ENCODE measurements at regions not wholly inside any gene's neighbourhood (a gene's known extent, or its start where the extent isn't known, plus 50 kb on each side); places are given as distances from the start of the nearest gene placed in this dataset.

DNA sequence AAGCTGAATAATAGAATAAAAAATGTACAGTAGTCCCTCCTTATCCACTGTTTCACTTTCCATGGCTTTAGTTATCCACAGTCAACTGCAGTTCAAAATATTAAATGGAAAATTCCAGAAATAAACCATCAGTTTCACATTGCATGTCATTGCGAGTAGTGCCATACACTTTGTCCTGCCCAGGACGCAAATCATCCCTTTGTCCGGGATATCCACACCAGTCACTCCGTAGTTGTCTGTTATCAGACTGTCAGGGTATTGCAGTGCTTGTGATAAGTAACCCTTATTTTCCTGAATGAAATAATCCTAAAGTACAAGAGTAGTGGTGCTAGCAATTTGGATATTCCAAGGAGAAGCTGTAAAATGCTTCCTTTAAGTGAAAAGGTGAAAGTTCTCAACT, 271.3 kb downstream of the DKK2 start:
- no peak overlapping the region for H3K56ac ChIP-seq (ENCODE audit: insufficient read length, low read depth, low read length)
- no peak overlapping the region for H3K4ac ChIP-seq (ENCODE audit: low read depth, low read length)
- H3K9ac ChIP-seq (ENCODE audit: extremely low read depth, insufficient read length, low read length): no peak overlapping the region
- no peaks in the 10 kb centered on the region for H3K79me1 ChIP-seq (ENCODE audit: insufficient read depth, low read depth, low read length, poor library complexity, severe bottlenecking)
- H3K27me3 Mint-ChIP-seq (ENCODE audit: low read depth): no peaks in the 10 kb centered on the region
- H3K27me3 ChIP-seq (ENCODE audit: insufficient read depth, low read length): no peaks in the 10 kb centered on the region
- no CpG with 5 or more reads among the region's 4 CpGs for WGBS (ENCODE audit: extremely low coverage, insufficient read length, low lambda C conversion rate)
- H3K9me3 ChIP-seq (ENCODE audit: control insufficient read depth, low read depth, low read length): no peaks in the 10 kb centered on the region
- H3K18ac ChIP-seq (ENCODE audit: insufficient read length, low read depth, low read length): no peak overlapping the region
- H3K23me2 ChIP-seq (ENCODE audit: insufficient read length, low read depth, low read length, poor library complexity, severe bottlenecking): no peaks in the 10 kb centered on the region
- H3K27ac Mint-ChIP-seq: no peak overlapping the region
- no peak overlapping the region for H4K5ac ChIP-seq (ENCODE audit: insufficient read length, low read depth, low read length)
- no peak overlapping the region for H3K14ac ChIP-seq (ENCODE audit: insufficient read depth, low read length)
- no peaks in the 10 kb centered on the region for H3K79me2 ChIP-seq (ENCODE audit: insufficient read depth, low read length)
- H2BK120ac ChIP-seq (ENCODE audit: low read depth, low read length, poor library complexity, severe bottlenecking): no peak overlapping the region
- no peak overlapping the region for H3K27ac ChIP-seq (ENCODE audit: insufficient read length, low read depth, low read length)
- no peaks in the 10 kb centered on the region for H3K9me3 Mint-ChIP-seq
- DNase-seq: no peak
- H2AFZ ChIP-seq (ENCODE audit: low read length): no peak overlapping the region
- no peak overlapping the region for H2BK12ac ChIP-seq (ENCODE audit: insufficient read length, low read depth, low read length)
- H4K91ac ChIP-seq (ENCODE audit: insufficient read length, low read depth, low read length): no peak overlapping the region
- no peaks in the 10 kb centered on the region for H3K4me1 ChIP-seq (ENCODE audit: insufficient read depth, low read length)
- no peak overlapping the region for H2BK15ac ChIP-seq (ENCODE audit: low read depth, low read length)
- H3K4me1 Mint-ChIP-seq: no peaks in the 10 kb centered on the region
- no peak overlapping the region for H3K23ac ChIP-seq (ENCODE audit: insufficient read length, low read depth, low read length)
- no peak overlapping the region for H2BK5ac ChIP-seq (ENCODE audit: insufficient read length, low read length)
- no peak overlapping the region for H4K8ac ChIP-seq (replicated peaks; ENCODE audit: insufficient read length, low read depth, low read length)
- no peak overlapping the region for H3K4me3 Mint-ChIP-seq
- no peaks in the 10 kb centered on the region for H4K20me1 ChIP-seq (ENCODE audit: control insufficient read depth, insufficient read depth, insufficient read length)
- H3T11ph ChIP-seq (ENCODE audit: low read length): no peak overlapping the region
- H2BK20ac ChIP-seq (ENCODE audit: low read depth, low read length, poor library complexity, severe bottlenecking): no peak overlapping the region
- H2AK5ac ChIP-seq (ENCODE audit: insufficient read length, low read length): no peak overlapping the region
- H3K4me2 ChIP-seq (ENCODE audit: insufficient read depth, insufficient read length, low read length): no peak overlapping the region
- TF ChIP-seq, protein P1, sequence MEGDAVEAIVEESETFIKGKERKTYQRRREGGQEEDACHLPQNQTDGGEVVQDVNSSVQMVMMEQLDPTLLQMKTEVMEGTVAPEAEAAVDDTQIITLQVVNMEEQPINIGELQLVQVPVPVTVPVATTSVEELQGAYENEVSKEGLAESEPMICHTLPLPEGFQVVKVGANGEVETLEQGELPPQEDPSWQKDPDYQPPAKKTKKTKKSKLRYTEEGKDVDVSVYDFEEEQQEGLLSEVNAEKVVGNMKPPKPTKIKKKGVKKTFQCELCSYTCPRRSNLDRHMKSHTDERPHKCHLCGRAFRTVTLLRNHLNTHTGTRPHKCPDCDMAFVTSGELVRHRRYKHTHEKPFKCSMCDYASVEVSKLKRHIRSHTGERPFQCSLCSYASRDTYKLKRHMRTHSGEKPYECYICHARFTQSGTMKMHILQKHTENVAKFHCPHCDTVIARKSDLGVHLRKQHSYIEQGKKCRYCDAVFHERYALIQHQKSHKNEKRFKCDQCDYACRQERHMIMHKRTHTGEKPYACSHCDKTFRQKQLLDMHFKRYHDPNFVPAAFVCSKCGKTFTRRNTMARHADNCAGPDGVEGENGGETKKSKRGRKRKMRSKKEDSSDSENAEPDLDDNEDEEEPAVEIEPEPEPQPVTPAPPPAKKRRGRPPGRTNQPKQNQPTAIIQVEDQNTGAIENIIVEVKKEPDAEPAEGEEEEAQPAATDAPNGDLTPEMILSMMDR (conservative IDR thresholded peaks at IDR 0.05): no peak
- no peaks in the 10 kb centered on the region for H3K36me3 Mint-ChIP-seq (ENCODE audit: insufficient read depth in 1 of 3, low read depth in 3 of 3)

Data from H9 (cell line).